Osteocyte (in vitro differentiated cells): ENCODE measurements at regions not wholly inside any gene's neighbourhood (a gene's known extent, or its start where the extent isn't known, plus 50 kb on each side); places are given as distances from the start of the nearest gene placed in this dataset.

Experiments used
- DNase-seq: peaks from one replicate; pipeline ENCODE4 v3.0.0; 2021; ENCODE audit warnings: mixed read lengths; ENCODE audit not compliant: unreplicated experiment; ENCODE audit errors: extremely low spot score
- H3K27ac Mint-ChIP-seq: one replicate; pipeline ENCODE4 v1.8.0; 2021; ENCODE audit warnings: mild to moderate bottlenecking, mixed read lengths; ENCODE audit not compliant: unreplicated experiment
- H3K27me3 Mint-ChIP-seq: one replicate; pipeline ENCODE4 v1.8.0; 2021; ENCODE audit warnings: mixed read lengths; ENCODE audit not compliant: unreplicated experiment
- H3K36me3 Mint-ChIP-seq: one replicate; pipeline ENCODE4 v1.8.0; 2021; ENCODE audit warnings: mixed read lengths; ENCODE audit not compliant: unreplicated experiment
- H3K4me1 Mint-ChIP-seq: one replicate; pipeline ENCODE4 v1.8.0; 2021; ENCODE audit warnings: mixed read lengths; ENCODE audit not compliant: unreplicated experiment
- H3K4me3 Mint-ChIP-seq: one replicate; pipeline ENCODE4 v1.8.0; 2021; ENCODE audit warnings: mild to moderate bottlenecking, moderate library complexity, mixed read lengths; ENCODE audit not compliant: unreplicated experiment
- H3K9me3 Mint-ChIP-seq: one replicate; pipeline ENCODE4 v1.8.0; 2021; ENCODE audit warnings: mixed read lengths; ENCODE audit not compliant: unreplicated experiment
- TF ChIP-seq, protein P1 (sequence below): fragments of 200-600 bp; sonication (generic); IDR thresholded peaks from 2 replicates; pipeline ENCODE4 v1.5.0; 2021; ENCODE audit warnings: antibody characterized with exemption, mild to moderate bottlenecking, moderate library complexity

DNA sequence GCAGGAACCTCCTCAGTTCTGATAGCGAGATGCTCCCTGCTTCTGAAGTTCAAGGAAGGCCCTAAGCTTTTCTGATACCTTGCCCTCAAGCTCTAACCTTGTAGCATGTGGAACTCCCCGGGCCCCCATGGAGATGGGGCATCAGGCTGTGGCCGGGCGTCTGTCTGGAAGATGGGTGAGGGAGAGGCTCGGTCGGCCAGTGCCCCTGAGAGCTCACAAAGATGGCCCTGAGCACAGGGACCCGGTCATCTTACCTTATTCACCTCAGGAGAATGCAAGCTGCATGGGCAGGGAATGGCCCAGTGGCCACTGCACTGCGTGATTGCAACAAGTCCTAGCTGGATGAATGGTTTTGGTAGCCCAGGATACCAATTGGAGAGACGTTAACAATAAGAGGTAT lies 830.3 kb downstream of the TBC1D22A start:
- H3K27me3 Mint-ChIP-seq, result no peaks in the 10 kb centered on the region
- H3K4me1 Mint-ChIP-seq, result no peaks in the 10 kb centered on the region

GRCh38 chr22:47591709-47592108 lies 829.3 kb downstream of the TBC1D22A start:
- no peaks in the 10 kb centered on the region for H3K4me1 Mint-ChIP-seq
- H3K9me3 Mint-ChIP-seq, result peaks cover 32% of the 10 kb centered on the region
- no peaks in the 10 kb centered on the region for H3K27me3 Mint-ChIP-seq
- no peak overlapping the region for H3K4me3 Mint-ChIP-seq
- no peak overlapping the region for H3K27ac Mint-ChIP-seq
- peak; percentile 46 for DNase-seq
- TF ChIP-seq, protein P1, sequence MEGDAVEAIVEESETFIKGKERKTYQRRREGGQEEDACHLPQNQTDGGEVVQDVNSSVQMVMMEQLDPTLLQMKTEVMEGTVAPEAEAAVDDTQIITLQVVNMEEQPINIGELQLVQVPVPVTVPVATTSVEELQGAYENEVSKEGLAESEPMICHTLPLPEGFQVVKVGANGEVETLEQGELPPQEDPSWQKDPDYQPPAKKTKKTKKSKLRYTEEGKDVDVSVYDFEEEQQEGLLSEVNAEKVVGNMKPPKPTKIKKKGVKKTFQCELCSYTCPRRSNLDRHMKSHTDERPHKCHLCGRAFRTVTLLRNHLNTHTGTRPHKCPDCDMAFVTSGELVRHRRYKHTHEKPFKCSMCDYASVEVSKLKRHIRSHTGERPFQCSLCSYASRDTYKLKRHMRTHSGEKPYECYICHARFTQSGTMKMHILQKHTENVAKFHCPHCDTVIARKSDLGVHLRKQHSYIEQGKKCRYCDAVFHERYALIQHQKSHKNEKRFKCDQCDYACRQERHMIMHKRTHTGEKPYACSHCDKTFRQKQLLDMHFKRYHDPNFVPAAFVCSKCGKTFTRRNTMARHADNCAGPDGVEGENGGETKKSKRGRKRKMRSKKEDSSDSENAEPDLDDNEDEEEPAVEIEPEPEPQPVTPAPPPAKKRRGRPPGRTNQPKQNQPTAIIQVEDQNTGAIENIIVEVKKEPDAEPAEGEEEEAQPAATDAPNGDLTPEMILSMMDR, result no peak
- no peaks in the 10 kb centered on the region for H3K36me3 Mint-ChIP-seq

More for the DNA sequence above, 830.3 kb downstream of the TBC1D22A start:
- DNase-seq, result peak; percentile 77
- Mint-ChIP-seq H3K9me3 (peaks cover 41% of the 10 kb centered on the region), H3K4me3 (no peak overlapping the region), H3K36me3 (no peaks in the 10 kb centered on the region), H3K27ac (no peak overlapping the region)
- TF ChIP-seq, protein P1, result no peak

GRCh38 chr22:47591016-47591415 lies 828.6 kb downstream of the TBC1D22A start:
- peaks cover 30% of the 10 kb centered on the region for H3K9me3 Mint-ChIP-seq
- no peaks in the 10 kb centered on the region for H3K4me1 Mint-ChIP-seq
- H3K4me3 Mint-ChIP-seq, result no peak overlapping the region

GRCh38 chr22:47589271-47590250 lies 827.1 kb downstream of the TBC1D22A start:
- Mint-ChIP-seq H3K27ac (no peak overlapping the region), H3K27me3 (no peaks in the 10 kb centered on the region), H3K36me3 (no peaks in the 10 kb centered on the region), H3K9me3 (peaks cover 31% of the 10 kb centered on the region), H3K4me3 (no peak overlapping the region), H3K4me1 (no peaks in the 10 kb centered on the region)
- peak; percentile 82 for DNase-seq
- TF ChIP-seq, protein P1, result no peak

More at GRCh38 chr22:47591016-47591415, 828.6 kb downstream of the TBC1D22A start:
- TF ChIP-seq, protein P1, result no peak
- Mint-ChIP-seq H3K36me3 (no peaks in the 10 kb centered on the region), H3K27me3 (no peaks in the 10 kb centered on the region), H3K27ac (no peak overlapping the region)
- DNase-seq, result peak; percentile 74

GRCh38 chr22:47588578-47588960 lies 826.1 kb downstream of the TBC1D22A start:
- no peak overlapping the region for H3K27ac Mint-ChIP-seq
- no peaks in the 10 kb centered on the region for H3K36me3 Mint-ChIP-seq
- H3K27me3 Mint-ChIP-seq, result no peaks in the 10 kb centered on the region
- peaks cover 35% of the 10 kb centered on the region for H3K9me3 Mint-ChIP-seq
- peak; percentile 49 for DNase-seq
- TF ChIP-seq, protein P1, result no peak
- H3K4me3 Mint-ChIP-seq, result no peak overlapping the region
- H3K4me1 Mint-ChIP-seq, result no peaks in the 10 kb centered on the region
